ENCODE measurements at regions not wholly inside any gene's neighbourhood (a gene's known extent, or its start where the extent isn't known, plus 50 kb on each side); places are given as distances from the start of the nearest gene placed in this dataset.

GRCh38 chr16:65710107-65710506 is 588.2 kb upstream of the CDH11 start:
- ChIA-PET CTCF (interaction anchor here (0.7 kb wide), 1 partner anchor 16 kb away, joined by 3 read pairs; no protein-coding TSS in a partner anchor), POLR2A (ENCODE audit: unreplicated experiment) (no interaction called here)
- H3K18ac ChIP-seq (ENCODE audit: low read depth, low read length): no peak overlapping the region
- H3K4me1 ChIP-seq (ENCODE audit: control insufficient read depth, insufficient read depth, low read length): no peaks in the 10 kb centered on the region
- no peaks in the 10 kb centered on the region for H3K9me3 ChIP-seq (ENCODE audit: control insufficient read depth, insufficient read depth, low read length)
- H2BK120ac ChIP-seq (ENCODE audit: low read depth, low read length): no peak overlapping the region
- H3K9me1 ChIP-seq (ENCODE audit: insufficient read depth, low read length): no peaks in the 10 kb centered on the region
- H3K4ac ChIP-seq (ENCODE audit: low read depth, low read length): no peak overlapping the region
- dilution Hi-C loops (cut with HindIII; ENCODE audit: low sequenced_read_pairs, unreplicated experiment): no loop called here
- H2BK15ac ChIP-seq (ENCODE audit: low read depth, low read length): no peak overlapping the region
- no peak overlapping the region for H2BK20ac ChIP-seq (ENCODE audit: low read depth, low read length)
- H3K23ac ChIP-seq (ENCODE audit: low read depth, low read length): no peak overlapping the region
- no peak overlapping the region for H3K9ac ChIP-seq (ENCODE audit: low read depth, low read length)
- H2AK9ac ChIP-seq (replicated peaks; ENCODE audit: low read depth, low read length, poor library complexity): no peak overlapping the region
- TF ChIP-seq MAFK (IDR thresholded peaks at IDR 0.05; ENCODE audit: low read depth, low read length): no peak
- TF ChIP-seq SMC3 (IDR thresholded peaks at IDR 0.05; ENCODE audit: low read depth, low read length): no peak
- no peak for TF ChIP-seq CHD1 (IDR thresholded peaks at IDR 0.05; ENCODE audit: low read depth, low read length)
- TF ChIP-seq USF2 (IDR thresholded peaks at IDR 0.05; ENCODE audit: low read depth, low read length): no peak
- TF ChIP-seq FOS (IDR thresholded peaks at IDR 0.05; ENCODE audit: low read depth, low read length): no peak
- no peak for TF ChIP-seq MXI1 (IDR thresholded peaks at IDR 0.05; ENCODE audit: borderline replicate concordance, low read depth, low read length)
- no peak for TF ChIP-seq POLR2A (IDR thresholded peaks at IDR 0.05; ENCODE audit: low read depth, low read length)
- TF ChIP-seq CTCF (conservative IDR thresholded peaks at IDR 0.05; ENCODE audit: low read depth, low read length): no peak
- no peak for TF ChIP-seq ELK1 (IDR thresholded peaks at IDR 0.05; ENCODE audit: borderline replicate concordance, low read depth, low read length)
- TF ChIP-seq RFX5 (IDR thresholded peaks at IDR 0.05; ENCODE audit: low read depth, low read length): no peak
- no peak for TF ChIP-seq RCOR1 (IDR thresholded peaks at IDR 0.05; ENCODE audit: insufficient replicate concordance, low read length)
- no peak for TF ChIP-seq RAD21 (IDR thresholded peaks at IDR 0.05; ENCODE audit: low read length)
- intact Hi-C loops (cut with micrococcal nuclease): no loop called here
- no peak overlapping the region for H2BK5ac ChIP-seq (ENCODE audit: low read depth, low read length, poor library complexity, severe bottlenecking)
- no peak overlapping the region for H3K56ac ChIP-seq (ENCODE audit: extremely low read depth, insufficient read depth, low read length)
- no peaks in the 10 kb centered on the region for H3K36me3 ChIP-seq (ENCODE audit: control insufficient read depth, insufficient read depth, low read length)
- no peak overlapping the region for H4K5ac ChIP-seq (ENCODE audit: low read depth, low read length)
- H4K8ac ChIP-seq (ENCODE audit: low read depth in 2 of 2, low read length in 2 of 2): no peak overlapping the region
- 100% methylated on average over 1 of the region's 8 CpGs; no CpG with 5 or more reads in 1 of the 2 experiments for WGBS, 2 experiments (ENCODE audit: extremely low coverage in 2 of 2, insufficient read length in 1 of 2)
- H3K27me3 ChIP-seq (ENCODE audit: control insufficient read depth, insufficient read depth, low read length): peaks cover 16% of the 10 kb centered on the region
- no peak for ATAC-seq (ENCODE audit: low read depth)
- in situ Hi-C loops (cut with MboI; ENCODE audit: low sequenced_read_pairs): no loop called here
- H4K20me1 ChIP-seq (ENCODE audit: insufficient read depth, low read length): no peaks in the 10 kb centered on the region
- no peak overlapping the region for H3K4me2 ChIP-seq (ENCODE audit: low read depth, low read length)
- no peak overlapping the region for H2AK5ac ChIP-seq (ENCODE audit: low read depth, low read length)
- H3K27ac ChIP-seq (ENCODE audit: insufficient read depth, low read length): no peak overlapping the region
- no peak overlapping the region for H3K4me3 ChIP-seq (ENCODE audit: insufficient read depth, low read depth, low read length)
- H3K14ac ChIP-seq (replicated peaks; ENCODE audit: low read depth, low read length): no peak overlapping the region
- BruUV-seq (replicated peaks): no TSS peak
- no peaks in the 10 kb centered on the region for H3K79me1 ChIP-seq (ENCODE audit: low read depth in 1 of 2, low read length in 2 of 2)
- no peak overlapping the region for H2AFZ ChIP-seq (replicated peaks; ENCODE audit: low read length, poor library complexity)
- no peak overlapping the region for H4K91ac ChIP-seq (ENCODE audit: insufficient read depth, low read depth, low read length)
- no peak for DNase-seq
